ENCODE measurements at regions not wholly inside any gene's neighbourhood (a gene's known extent, or its start where the extent isn't known, plus 50 kb on each side); places are given as distances from the start of the nearest gene placed in this dataset.
"Not testable (repeated sequence)": the region's sequence is repeated elsewhere in the genome, so short reads cannot be mapped to it uniquely, and the experiment has no call there.

DNA sequence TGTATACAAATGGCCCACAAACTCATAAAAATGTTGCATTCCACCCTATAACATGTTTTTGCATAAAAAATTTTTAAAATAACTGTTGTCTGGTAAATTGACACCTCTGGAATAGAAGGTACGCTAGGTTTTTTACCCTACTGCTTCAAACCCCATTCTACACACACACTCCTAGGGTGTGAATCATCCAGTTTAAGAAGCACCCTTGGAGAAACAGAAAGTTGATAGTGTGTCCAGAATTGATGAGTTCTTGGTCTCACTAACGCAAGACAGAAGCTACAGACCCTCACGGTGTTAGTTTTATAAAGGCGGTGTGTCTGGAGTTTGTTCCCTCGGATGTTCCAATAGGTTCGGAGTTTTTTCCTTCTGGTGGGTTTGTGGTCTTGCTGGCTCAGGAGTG lies 158.5 kb downstream of the KLRB1 start:
- no peak for DNase-seq

- DNase-seq: not testable (repeated sequence)
These were observed 159.1 kb downstream of the KLRB1 start for GRCh38 chr12:9448648-9449047.

GRCh38 chr12:9447791-9448614 lies 159.7 kb downstream of the KLRB1 start:
- peak; percentile 37 for DNase-seq

DNA sequence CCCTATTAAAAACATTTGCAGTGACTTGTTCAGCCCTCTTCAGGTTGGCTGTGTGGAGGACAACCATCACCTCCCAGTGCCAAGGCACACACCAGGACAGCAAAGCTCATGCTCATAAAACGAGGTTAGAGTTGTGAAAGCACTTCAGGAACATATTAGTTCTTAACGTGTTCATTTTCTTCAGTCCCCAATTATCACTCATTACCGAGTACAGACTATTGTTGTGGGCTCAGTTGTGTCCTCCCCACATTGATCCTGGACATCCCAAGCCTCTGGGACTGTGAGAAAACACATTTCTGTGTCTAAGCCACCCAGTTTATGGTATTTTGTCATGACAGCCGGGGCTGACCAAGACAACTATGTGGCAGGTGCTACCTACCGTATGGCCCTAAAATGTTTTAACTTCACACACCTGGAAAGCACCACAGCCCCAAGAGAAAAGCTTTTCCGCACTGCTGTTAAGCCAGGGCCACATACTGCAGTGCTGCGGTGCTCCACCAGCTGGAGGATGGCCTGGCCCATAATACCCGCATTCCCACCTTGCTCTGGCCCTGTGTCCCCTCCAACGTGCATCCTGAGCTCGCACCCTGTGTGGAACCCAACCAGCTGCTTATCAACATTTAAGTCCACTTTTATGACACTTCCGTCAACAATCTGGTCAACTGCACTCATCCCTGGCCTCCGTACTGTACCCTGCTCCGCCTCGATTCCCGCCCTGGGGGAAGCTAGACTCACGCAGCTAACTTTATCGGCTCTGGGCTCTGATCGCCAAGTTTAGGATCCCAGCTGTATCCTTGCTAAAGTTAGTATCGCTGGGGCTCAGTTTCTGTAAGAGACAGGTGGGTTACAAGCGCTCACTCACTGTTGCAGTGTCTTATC lies 160.6 kb downstream of the KLRB1 start:
- not testable (repeated sequence) for DNase-seq

DNA sequence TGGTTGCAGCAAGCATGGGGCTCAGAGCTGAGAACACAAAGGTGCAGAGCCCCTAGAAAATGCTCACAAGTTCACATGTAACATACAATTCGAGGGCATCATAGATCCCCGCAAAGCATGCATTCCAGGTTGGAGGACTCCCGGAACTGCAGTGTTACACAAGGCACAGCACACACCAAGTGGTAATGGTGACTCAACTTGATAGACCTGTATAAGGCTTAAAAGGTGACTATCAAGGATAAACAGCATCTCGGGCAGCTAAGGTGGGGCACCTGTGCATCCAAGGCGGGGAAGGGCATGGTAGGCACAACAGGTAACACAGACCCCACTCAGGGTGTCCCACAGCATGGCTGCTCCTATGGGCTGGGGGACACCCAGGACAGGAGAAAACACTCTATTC lies 167.3 kb downstream of the KLRB1 start:
- DNase-seq: not testable (repeated sequence)

GRCh38 chr12:9435682-9436081 lies 172.0 kb downstream of the KLRB1 start:
- DNase-seq: not testable (repeated sequence)

GRCh38 chr12:9430385-9430784 lies 177.3 kb downstream of the KLRB1 start:
- not testable (repeated sequence) for DNase-seq

- DNase-seq: not testable (repeated sequence)
These were observed 178.9 kb downstream of the KLRB1 start for GRCh38 chr12:9428856-9429255.

DNA sequence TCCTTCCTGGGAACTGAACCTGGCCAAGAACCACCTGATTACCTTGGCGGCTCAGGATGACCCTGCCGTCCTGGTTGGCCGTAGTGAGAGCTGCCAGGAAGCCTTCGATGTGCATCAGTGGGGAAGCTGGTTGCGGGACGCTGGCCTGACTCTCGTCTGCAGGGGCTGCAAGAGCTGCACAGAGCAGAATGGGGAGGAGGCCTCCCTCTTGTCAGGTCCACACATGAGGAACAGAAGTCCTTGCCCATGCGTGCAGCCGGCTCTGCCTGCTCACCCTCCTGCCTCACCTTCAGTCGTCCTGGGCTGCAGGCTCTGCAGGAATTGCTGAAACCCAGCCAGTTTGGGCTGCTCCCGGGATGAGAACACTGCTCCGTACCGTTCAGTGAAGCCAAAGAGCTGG lies 182.3 kb downstream of the KLRB1 start:
- DNase-seq: not testable (repeated sequence)

DNA sequence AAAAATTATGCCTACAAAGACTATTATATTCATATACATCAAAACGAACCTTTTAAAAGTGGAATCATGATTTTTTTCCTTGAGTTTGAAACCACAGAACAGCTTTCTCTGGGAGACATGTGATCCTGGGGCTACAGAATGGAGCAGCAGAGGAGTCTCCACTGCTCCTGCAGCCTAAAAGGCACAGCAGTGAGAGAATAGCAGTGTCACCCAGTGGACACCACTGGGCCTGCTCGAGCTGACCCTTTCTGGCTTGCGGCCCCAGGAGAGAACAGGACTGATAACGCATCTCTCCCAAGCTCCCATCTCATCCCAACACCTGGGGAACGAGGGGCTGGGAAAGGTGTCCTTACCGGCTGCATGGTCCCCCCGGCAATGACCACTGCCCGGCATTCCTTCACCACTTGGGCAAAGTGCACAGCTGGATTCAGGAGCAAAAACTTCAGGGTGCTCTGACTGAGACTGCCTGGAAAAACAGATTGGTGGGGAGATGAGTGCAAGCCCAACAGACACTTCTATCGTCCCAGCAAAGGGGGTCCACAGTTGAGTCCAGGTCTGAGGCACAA lies 183.5 kb downstream of the KLRB1 start:
- DNase-seq: not testable (repeated sequence)

DNA sequence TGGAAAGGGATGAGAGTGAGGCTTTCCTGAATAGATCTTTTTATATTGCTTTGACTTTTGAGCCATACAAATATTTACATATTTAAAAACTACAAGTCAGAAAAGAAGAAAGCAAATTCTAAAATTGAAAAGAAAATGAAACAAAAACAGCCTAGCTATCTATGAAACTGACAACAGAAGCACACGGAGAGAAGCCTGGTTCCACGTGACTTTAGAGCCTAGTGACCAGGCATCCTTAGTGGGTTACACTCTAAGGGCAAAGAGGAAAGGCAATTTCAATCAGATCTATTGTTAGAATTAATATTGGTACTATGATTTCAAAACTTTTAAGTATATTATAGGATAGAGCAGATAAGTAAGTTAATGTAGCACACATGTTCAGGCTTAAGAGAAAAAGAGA lies 185.0 kb downstream of the KLRB1 start:
- DNase-seq: not testable (repeated sequence)

- DNase-seq: not testable (repeated sequence)
These were observed 186.1 kb downstream of the KLRB1 start for GRCh38 chr12:9421520-9422086.

DNA sequence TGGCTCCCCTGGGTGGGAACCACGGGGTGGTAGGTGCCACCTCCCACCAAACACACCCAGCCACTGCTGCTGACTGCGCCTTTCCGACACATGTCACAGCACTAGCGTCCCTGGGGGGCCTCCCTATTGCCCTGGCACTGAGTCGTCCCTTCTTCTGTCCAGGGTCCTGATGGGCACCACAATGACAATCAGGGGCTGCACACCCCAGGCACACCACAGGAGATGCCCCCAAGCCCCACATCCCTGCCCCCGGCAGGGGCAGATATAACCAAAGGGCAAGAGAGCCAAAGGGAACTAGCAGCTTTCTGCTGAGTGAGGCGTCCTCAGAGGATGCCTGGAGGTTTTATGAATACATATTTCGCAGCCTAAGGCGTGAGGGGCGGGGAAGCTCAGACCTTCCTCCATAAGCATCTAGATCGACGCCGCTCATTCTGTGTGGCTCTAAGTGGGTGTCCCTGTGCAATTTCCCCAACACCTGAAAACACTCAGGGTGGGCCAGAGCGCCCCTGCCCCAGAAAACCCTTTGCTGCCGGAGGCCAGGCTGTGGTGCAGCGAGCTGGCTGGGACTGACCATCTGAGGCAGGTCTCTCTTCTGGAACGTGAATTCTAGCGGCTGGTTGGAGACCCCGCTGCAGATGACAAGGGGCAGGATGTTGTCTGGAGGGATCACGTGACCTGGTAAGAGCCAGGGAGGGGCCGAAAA lies 186.7 kb downstream of the KLRB1 start:
- not testable (repeated sequence) for DNase-seq

DNA sequence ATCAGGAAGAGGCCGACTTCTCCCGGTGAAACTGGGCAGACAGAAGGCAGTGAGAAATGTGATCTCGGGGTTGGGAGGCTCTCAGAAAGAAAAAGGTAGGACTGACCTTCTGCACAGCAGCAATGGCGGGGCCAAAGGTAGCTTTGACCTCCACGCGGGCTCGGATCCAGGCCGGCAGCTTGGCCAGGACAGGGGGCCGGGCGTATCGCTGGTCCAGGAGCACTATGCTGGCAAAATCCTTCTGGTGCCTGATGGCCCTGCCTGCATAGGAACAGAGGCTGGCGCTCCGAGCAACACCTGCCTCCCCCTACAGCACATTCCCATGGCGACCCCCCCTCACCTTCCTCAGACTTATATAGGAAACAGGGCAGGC lies 189.1 kb downstream of the KLRB1 start:
- not testable (repeated sequence) for DNase-seq

GRCh38 chr12:9417947-9418668 lies 189.6 kb downstream of the KLRB1 start:
- DNase-seq: not testable (repeated sequence)

DNA sequence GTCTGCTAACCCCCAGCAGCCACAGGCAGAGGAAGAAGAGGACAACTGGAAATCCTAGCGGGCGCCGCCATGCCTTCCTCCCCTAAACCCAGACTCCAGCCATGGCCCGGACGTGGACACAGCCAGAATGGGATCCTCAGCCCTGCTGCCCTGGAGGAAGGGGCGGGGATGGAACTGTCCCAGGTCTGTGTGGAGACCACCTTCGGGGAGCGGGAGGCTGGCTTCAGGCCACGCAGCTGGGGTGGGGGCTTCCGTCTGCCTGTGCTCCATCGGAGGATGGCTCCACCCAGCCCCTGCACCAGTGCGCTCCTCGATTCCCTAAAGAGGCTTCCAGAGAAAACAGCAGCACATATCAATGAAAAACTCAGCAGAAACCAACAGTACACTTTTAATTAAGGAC lies 190.4 kb downstream of the KLRB1 start:
- not testable (repeated sequence) for DNase-seq

DNA sequence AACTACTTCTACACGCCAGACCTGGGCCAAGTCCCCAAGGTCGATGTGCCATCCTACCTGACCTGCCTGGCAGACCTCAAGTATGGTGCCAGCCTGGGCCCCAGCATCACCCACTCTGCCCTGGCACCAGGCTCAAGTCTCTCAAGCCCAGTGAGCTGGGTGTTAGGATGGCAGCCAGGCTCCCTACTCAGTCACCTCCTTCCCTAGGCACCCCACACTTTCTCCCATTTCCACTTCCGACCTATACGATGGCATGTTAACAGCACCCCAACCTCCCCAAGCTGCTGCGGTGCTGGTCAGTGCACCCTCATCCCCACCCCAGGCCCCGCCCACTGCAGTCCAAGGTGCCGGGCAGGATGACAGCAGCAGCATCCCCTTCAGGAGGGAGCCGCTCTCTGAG lies 191.4 kb downstream of the KLRB1 start:
- not testable (repeated sequence) for DNase-seq

GRCh38 chr12:9415898-9416297 lies 191.8 kb downstream of the KLRB1 start:
- not testable (repeated sequence) for DNase-seq

DNA sequence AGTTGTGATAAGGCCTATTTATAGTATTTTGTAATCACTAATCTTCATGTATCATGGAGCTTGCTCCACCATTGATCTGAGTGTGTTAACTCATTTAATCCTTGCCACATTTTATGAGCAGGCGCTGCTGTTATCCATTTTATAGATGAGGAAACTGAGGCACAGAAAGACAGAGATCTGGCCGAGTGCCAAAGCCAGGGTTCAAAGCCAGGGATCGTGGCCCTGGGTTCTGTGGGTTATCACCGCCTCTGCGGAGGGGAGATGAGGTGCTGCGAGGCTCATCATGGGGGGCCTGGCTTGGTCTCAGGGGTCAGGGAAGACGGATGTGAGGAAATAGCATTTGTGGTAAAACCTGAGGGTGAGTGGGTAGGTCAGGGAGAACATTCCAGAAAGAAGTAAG lies 193.9 kb downstream of the KLRB1 start:
- not testable (repeated sequence) for DNase-seq

GRCh38 chr12:9412459-9412858 lies 195.3 kb downstream of the KLRB1 start:
- DNase-seq: not testable (repeated sequence)

DNA sequence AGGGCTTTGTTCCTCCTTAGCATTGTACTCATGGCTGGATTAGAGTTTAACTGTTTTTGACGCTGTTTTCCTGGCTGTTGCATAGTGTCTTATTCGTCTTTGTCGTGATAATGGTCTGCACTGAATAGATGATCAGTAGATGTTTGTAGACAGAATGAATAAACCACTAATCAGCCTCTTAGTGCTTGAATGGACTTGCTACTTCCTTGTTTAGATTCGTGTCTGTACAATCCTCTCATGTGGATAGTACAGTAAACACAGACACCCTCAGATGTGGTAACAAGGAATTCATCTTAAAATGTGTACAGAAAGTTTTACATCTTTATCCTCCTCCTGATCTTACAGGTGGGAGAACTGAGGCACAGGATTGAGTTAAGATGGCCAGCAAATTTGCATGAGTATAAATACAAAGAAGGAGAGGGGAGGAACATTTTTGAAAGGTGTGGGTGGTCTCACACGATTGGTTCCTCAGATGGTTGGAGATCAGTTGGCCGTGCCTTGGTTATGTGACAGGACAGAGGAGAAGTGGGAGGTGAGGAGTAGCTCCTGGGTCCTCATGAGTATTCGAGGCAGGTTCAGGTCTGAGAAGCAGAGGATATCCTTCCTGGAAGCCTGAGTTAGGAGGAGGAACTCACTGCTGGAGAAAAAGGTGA lies 196.0 kb downstream of the KLRB1 start:
- peak; percentile 52 for DNase-seq

Data from NCI-H2029 treated with DMSO at 0.1 percent for 48 hours (cell line).